Sigmoid colon (tissue), 6 donors: ENCODE measurements at regions not wholly inside any gene's neighbourhood (a gene's known extent, or its start where the extent isn't known, plus 50 kb on each side); places are given as distances from the start of the nearest gene placed in this dataset.

Experiments
- DNase-seq: peaks from one replicate; pipeline ENCODE4 v3.0.0-alpha.2; 2019
- H3K27ac ChIP-seq, 4 donors: fragments of 200-600 bp; sonication (generic); one replicate each; pipeline ENCODE4 v1.5.1; 2016 to 2019; ENCODE audit warnings: mild to moderate bottlenecking in 1 of 4
- H3K27me3 ChIP-seq, 3 donors: fragments of 200-600 bp; sonication (generic); one replicate each; pipeline ENCODE4 v1.5.1; 2019; ENCODE audit warnings: mild to moderate bottlenecking in 1 of 3
- H3K36me3 ChIP-seq, 4 donors: fragments of 200-600 bp; sonication (generic); one replicate each; pipeline ENCODE4 v1.5.1; 2016 to 2019
- H3K4me1 ChIP-seq, 4 donors: fragments of 200-600 bp; sonication (generic); one replicate each; pipeline ENCODE4 v1.5.1; 2017 to 2019
- H3K4me3 ChIP-seq, 4 donors: fragments of 200-600 bp; sonication (generic); one replicate each; pipeline ENCODE4 v1.5.1; 2017 to 2019; ENCODE audit warnings: mild to moderate bottlenecking in 2 of 4, moderate library complexity in 1 of 4
- H3K9me3 ChIP-seq, 4 donors: fragments of 200-600 bp in 3 of 4; sonication (generic) in 3 of 4; one replicate each; pipeline versions ENCODE4 v1.5.1 to v1.6.1; 2013 to 2019
- EP300 ChIP-seq, 4 donors: sonication (generic); formaldehyde crosslinking; IDR thresholded peaks; one replicate each; pipeline ENCODE4 v1.6.1; 2017; ENCODE audit warnings: antibody characterized with exemption in 4 of 4
- POLR2A ChIP-seq, 2 donors: fragments of 450-650 bp; IDR thresholded peaks; one replicate each; pipeline ENCODE4 v1.6.1; 2016; ENCODE audit warnings: antibody characterized with exemption in 2 of 2, mild to moderate bottlenecking in 2 of 2, moderate library complexity in 2 of 2
- POLR2AphosphoS5 ChIP-seq, 4 donors: sonication (generic); formaldehyde crosslinking; IDR thresholded peaks; one replicate each; pipeline ENCODE4 v1.6.1; 2017; ENCODE audit warnings: antibody characterized with exemption in 4 of 4
- whole genome bisulfite sequencing, 2 donors: extraction: QIAGEN DNeasy Blood & Tissue Kit; methylation state at CpG; one replicate each; pipeline ENCODE4 v1.1.7; 2013; 5-methylcytosine and 5-hydroxymethylcytosine counted together
- intact Hi-C: fragments of 100-400 bp; cut with DNase I; formaldehyde crosslinking; loops from one replicate; pipeline ENCODE4 v1.15.1; 2023
- TF ChIP-seq, protein P1 (sequence below), 4 experiments: fragments of 450-650 bp in 3 of 4; fragments of 200-600 bp in 1 of 4; IDR thresholded peaks; one replicate each; pipeline ENCODE4 v1.5.1; 2016 to 2019; ENCODE audit warnings: antibody characterized with exemption in 4 of 4, mild to moderate bottlenecking in 3 of 4, moderate library complexity in 2 of 4
- donor health status: healthy with polysubstance abuse.
- donor health status: healthy.

- intact Hi-C loops: no loop called here
Measured at GRCh38 chr2:20556756-20557155, 94.1 kb downstream of the HS1BP3 start.

DNA sequence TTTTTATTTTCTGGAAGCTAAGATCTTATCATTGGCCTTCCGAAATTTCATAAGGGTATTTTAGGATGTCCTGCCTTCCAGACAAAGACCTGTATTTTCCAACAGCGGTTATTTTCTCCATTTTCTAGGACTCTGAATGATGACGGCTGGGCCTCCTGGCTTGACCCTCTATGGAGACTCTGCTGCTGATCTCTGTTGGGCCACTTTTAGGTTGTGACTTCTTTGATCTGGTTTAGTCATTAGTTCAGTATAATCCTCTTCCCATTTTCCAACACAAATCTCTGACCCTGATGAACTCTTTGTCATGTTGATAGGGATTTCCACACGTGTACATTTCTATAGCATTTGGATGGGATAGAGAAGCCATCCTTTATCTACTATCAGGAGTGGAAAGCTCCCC lies 93.7 kb downstream of the HS1BP3 start:
- Histone ChIP-seq H3K9me3 (no peaks in the 10 kb centered on the region), H3K4me1 (no peaks in the 10 kb centered on the region), H3K4me3 (no peak overlapping the region), H3K27ac (no peak overlapping the region), H3K27me3 (no peaks in the 10 kb centered on the region), H3K36me3 (no peaks in the 10 kb centered on the region)
- no peak for TF ChIP-seq POLR2AphosphoS5 (IDR thresholded peaks at IDR 0.05)
- TF ChIP-seq, protein P1, sequence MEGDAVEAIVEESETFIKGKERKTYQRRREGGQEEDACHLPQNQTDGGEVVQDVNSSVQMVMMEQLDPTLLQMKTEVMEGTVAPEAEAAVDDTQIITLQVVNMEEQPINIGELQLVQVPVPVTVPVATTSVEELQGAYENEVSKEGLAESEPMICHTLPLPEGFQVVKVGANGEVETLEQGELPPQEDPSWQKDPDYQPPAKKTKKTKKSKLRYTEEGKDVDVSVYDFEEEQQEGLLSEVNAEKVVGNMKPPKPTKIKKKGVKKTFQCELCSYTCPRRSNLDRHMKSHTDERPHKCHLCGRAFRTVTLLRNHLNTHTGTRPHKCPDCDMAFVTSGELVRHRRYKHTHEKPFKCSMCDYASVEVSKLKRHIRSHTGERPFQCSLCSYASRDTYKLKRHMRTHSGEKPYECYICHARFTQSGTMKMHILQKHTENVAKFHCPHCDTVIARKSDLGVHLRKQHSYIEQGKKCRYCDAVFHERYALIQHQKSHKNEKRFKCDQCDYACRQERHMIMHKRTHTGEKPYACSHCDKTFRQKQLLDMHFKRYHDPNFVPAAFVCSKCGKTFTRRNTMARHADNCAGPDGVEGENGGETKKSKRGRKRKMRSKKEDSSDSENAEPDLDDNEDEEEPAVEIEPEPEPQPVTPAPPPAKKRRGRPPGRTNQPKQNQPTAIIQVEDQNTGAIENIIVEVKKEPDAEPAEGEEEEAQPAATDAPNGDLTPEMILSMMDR (IDR thresholded peaks at IDR 0.05): no peak
- no peak for TF ChIP-seq POLR2A (IDR thresholded peaks at IDR 0.05)
- no peak for TF ChIP-seq EP300 (IDR thresholded peaks at IDR 0.05)
- no peak for DNase-seq
- 87 to 92% methylated on average over 4 of the region's 4 CpGs for WGBS, 2 donors
- intact Hi-C loops: no loop called here

More at GRCh38 chr2:20556756-20557155, 94.1 kb downstream of the HS1BP3 start:
- Histone ChIP-seq H3K27ac (no peak overlapping the region), H3K9me3 (no peaks in the 10 kb centered on the region), H3K36me3 (no peaks in the 10 kb centered on the region), H3K4me1 (peaks cover 0 to 1% (median 0%) of the 10 kb centered on the region in 4 donors), H3K4me3 (no peak overlapping the region), H3K27me3 (no peaks in the 10 kb centered on the region)
- TF ChIP-seq, protein P1 (IDR thresholded peaks at IDR 0.05): no peak
- TF ChIP-seq POLR2A (IDR thresholded peaks at IDR 0.05) (no peak), POLR2AphosphoS5 (IDR thresholded peaks at IDR 0.05) (no peak), EP300 (IDR thresholded peaks at IDR 0.05) (no peak)
- DNase-seq: no peak
- WGBS, 2 donors: 60 to 91% methylated on average over 4 of the region's 4 CpGs

- WGBS, 2 donors: 91 to 94% methylated on average over 3 of the region's 3 CpGs
- H3K9me3 ChIP-seq: no peaks in the 10 kb centered on the region
- no peaks in the 10 kb centered on the region for H3K4me1 ChIP-seq
- no peak overlapping the region for H3K4me3 ChIP-seq
- H3K27me3 ChIP-seq: no peaks in the 10 kb centered on the region
- H3K36me3 ChIP-seq: no peaks in the 10 kb centered on the region
- no peak overlapping the region for H3K27ac ChIP-seq
- TF ChIP-seq POLR2A (IDR thresholded peaks at IDR 0.05) (no peak), EP300 (IDR thresholded peaks at IDR 0.05) (no peak), POLR2AphosphoS5 (IDR thresholded peaks at IDR 0.05) (no peak)
- TF ChIP-seq, protein P1 (IDR thresholded peaks at IDR 0.05): no peak
- intact Hi-C loops: no loop called here
- DNase-seq: no peak
Measured at GRCh38 chr2:20557635-20558034, 93.3 kb downstream of the HS1BP3 start.

GRCh38 chr2:20558391-20559150 lies 92.3 kb downstream of the HS1BP3 start:
- Histone ChIP-seq H3K27ac (no peak overlapping the region), H3K4me3 (no peak overlapping the region), H3K27me3 (no peaks in the 10 kb centered on the region), H3K9me3 (no peaks in the 10 kb centered on the region), H3K36me3 (no peaks in the 10 kb centered on the region), H3K4me1 (no peaks in the 10 kb centered on the region)
- intact Hi-C loops: no loop called here
- WGBS, 2 donors: 95% methylated on average over 12 of the region's 12 CpGs
- no peak for DNase-seq
- TF ChIP-seq EP300 (IDR thresholded peaks at IDR 0.05): no peak
- TF ChIP-seq POLR2A (IDR thresholded peaks at IDR 0.05): no peak
- no peak for TF ChIP-seq POLR2AphosphoS5 (IDR thresholded peaks at IDR 0.05)
- TF ChIP-seq, protein P1 (IDR thresholded peaks at IDR 0.05): no peak

DNA sequence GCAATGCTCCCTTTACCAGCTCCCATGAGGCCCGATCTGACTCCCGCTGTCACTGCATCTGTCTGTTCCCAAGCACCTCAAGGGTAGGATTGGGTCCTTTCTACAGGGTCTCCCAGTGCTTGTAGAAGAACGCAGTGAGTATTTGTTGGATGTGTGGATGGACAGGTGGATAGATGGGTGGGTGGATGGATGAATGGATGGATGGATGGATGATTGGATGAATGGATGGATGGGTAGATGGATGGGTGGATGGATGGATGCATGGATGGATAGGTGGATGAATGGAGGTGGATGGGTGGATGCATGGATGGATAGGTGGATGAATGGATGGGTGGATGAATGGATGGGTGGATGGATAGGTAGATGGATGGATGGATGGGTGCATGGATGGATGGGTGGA lies 91.6 kb downstream of the HS1BP3 start:
- intact Hi-C loops: no loop called here
- no peak for DNase-seq
- TF ChIP-seq POLR2AphosphoS5 (IDR thresholded peaks at IDR 0.05) (no peak), POLR2A (IDR thresholded peaks at IDR 0.05) (no peak), EP300 (IDR thresholded peaks at IDR 0.05) (no peak)
- TF ChIP-seq, protein P1 (IDR thresholded peaks at IDR 0.05): no peak
- Histone ChIP-seq H3K27ac (no peak overlapping the region), H3K36me3 (no peaks in the 10 kb centered on the region), H3K4me1 (no peaks in the 10 kb centered on the region), H3K4me3 (no peak overlapping the region), H3K27me3 (no peaks in the 10 kb centered on the region), H3K9me3 (no peaks in the 10 kb centered on the region)
- 96 to 97% methylated on average over 3 of the region's 3 CpGs for WGBS, 2 donors
